Karpas-422 (cell line): ENCODE measurements at regions not wholly inside any gene's neighbourhood (a gene's known extent, or its start where the extent isn't known, plus 50 kb on each side); places are given as distances from the start of the nearest gene placed in this dataset.
"Not testable (repeated sequence)": the region's sequence is repeated elsewhere in the genome, so short reads cannot be mapped to it uniquely, and the experiment has no call there.

ENCODE experiments used
- DNase-seq: peaks from one replicate; pipeline ENCODE4 v3.0.0-alpha.2; 2015
- H2AFZ ChIP-seq: fragments of 200-600 bp; sonication (generic); 2 replicates; pipeline ENCODE4 v1.6.1; 2014; ENCODE audit warnings: antibody characterized with exemption, low read length, mixed read lengths
- H3K27ac ChIP-seq: fragments of 200-600 bp; sonication (generic); 2 replicates; pipeline ENCODE4 v1.5.1; 2014; ENCODE audit warnings: mild to moderate bottlenecking, low read length, moderate library complexity
- H3K27me3 ChIP-seq: fragments of 200-600 bp; sonication (generic); 2 replicates; pipeline ENCODE4 v1.6.1; 2014; ENCODE audit warnings: low read length, mixed read lengths
- H3K36me3 ChIP-seq: fragments of 200-600 bp; sonication (generic); 2 replicates; pipeline ENCODE4 v1.6.1; 2014; ENCODE audit warnings: low read length, mixed read lengths; ENCODE audit not compliant: insufficient read depth
- H3K4me1 ChIP-seq: fragments of 200-600 bp; sonication (generic); 2 replicates; pipeline ENCODE4 v1.6.1; 2014; ENCODE audit warnings: mild to moderate bottlenecking, low read length, mixed read lengths
- H3K4me2 ChIP-seq: fragments of 200-600 bp; sonication (generic); 2 replicates; pipeline ENCODE4 v1.6.1; 2014; ENCODE audit warnings: low read length, low read depth, mild to moderate bottlenecking; ENCODE audit not compliant: poor library complexity, severe bottlenecking
- H3K4me3 ChIP-seq: fragments of 200-600 bp; sonication (generic); 2 replicates; pipeline ENCODE4 v1.5.1; 2014; ENCODE audit warnings: mild to moderate bottlenecking, antibody characterized with exemption, low read length, mixed read lengths
- H3K79me2 ChIP-seq: fragments of 200-600 bp; sonication (generic); 2 replicates; pipeline ENCODE4 v1.6.1; 2014; ENCODE audit warnings: mild to moderate bottlenecking, low read length, mixed read lengths
- H3K9ac ChIP-seq: fragments of 200-600 bp; sonication (generic); 2 replicates; pipeline ENCODE4 v1.6.0; 2014; ENCODE audit warnings: low read length
- H3K9me2 ChIP-seq: fragments of 200-600 bp; sonication (generic), shearing (Covaris generic); replicated peaks from 2 replicates; pipeline ENCODE4 v1.6.0; 2014; ENCODE audit warnings: mild to moderate bottlenecking, low read length, moderate library complexity; ENCODE audit not compliant: insufficient read depth
- H3K9me3 ChIP-seq: fragments of 300-700, 200-600 bp; sonication (generic); 2 replicates; pipeline ENCODE4 v1.6.1; 2014; ENCODE audit warnings: low read length, mixed read lengths
- H4K20me1 ChIP-seq: fragments of 200-600 bp; sonication (generic); 2 replicates; pipeline ENCODE4 v1.6.1; 2014; ENCODE audit warnings: mild to moderate bottlenecking, antibody characterized with exemption, low read length, low read depth; ENCODE audit not compliant: insufficient read depth

- Histone ChIP-seq H3K9me2 (no peaks in the 10 kb centered on the region), H3K4me2 (no peak overlapping the region), H3K27ac (no peak overlapping the region), H2AFZ (no peak overlapping the region), H3K9ac (no peak overlapping the region), H3K4me3 (no peak overlapping the region), H3K4me1 (no peaks in the 10 kb centered on the region), H3K79me2 (no peaks in the 10 kb centered on the region), H3K27me3 (no peaks in the 10 kb centered on the region), H4K20me1 (no peaks in the 10 kb centered on the region), H3K9me3 (no peaks in the 10 kb centered on the region), H3K36me3 (no peaks in the 10 kb centered on the region)
- DNase-seq, result no peak
Observed at GRCh38 chr5:38141665-38142064, 116.7 kb upstream of the EGFLAM start.

DNA sequence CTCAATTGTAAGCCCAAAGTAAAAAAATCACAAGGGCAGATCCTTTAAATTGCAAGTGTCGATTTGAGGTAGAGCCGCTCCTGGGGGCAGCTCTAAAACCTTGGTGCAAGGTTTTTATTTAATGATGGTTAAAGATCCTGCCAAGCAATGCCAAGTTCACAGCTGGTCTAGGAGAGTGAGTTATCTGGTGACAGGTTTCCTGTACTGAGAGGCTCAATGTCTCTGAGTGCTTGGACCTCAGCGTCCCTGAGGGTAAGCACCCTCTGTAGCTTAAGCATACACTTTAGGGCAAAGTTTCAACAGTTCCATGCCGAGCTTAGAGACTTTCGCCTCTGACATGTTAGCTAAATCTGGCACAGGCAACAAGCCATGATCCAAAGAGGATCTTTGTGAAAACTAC lies 119.8 kb upstream of the EGFLAM start:
- no peak overlapping the region for H3K9ac ChIP-seq
- H3K36me3 ChIP-seq, result no peaks in the 10 kb centered on the region
- no peak overlapping the region for H3K4me2 ChIP-seq
- no peak for DNase-seq
- H3K27ac ChIP-seq, result no peak overlapping the region
- H3K4me3 ChIP-seq, result no peak overlapping the region
- no peaks in the 10 kb centered on the region for H4K20me1 ChIP-seq
- H2AFZ ChIP-seq, result no peak overlapping the region
- H3K79me2 ChIP-seq, result no peaks in the 10 kb centered on the region
- no peaks in the 10 kb centered on the region for H3K9me2 ChIP-seq
- no peaks in the 10 kb centered on the region for H3K27me3 ChIP-seq
- H3K9me3 ChIP-seq, result no peaks in the 10 kb centered on the region
- H3K4me1 ChIP-seq, result no peaks in the 10 kb centered on the region

DNA sequence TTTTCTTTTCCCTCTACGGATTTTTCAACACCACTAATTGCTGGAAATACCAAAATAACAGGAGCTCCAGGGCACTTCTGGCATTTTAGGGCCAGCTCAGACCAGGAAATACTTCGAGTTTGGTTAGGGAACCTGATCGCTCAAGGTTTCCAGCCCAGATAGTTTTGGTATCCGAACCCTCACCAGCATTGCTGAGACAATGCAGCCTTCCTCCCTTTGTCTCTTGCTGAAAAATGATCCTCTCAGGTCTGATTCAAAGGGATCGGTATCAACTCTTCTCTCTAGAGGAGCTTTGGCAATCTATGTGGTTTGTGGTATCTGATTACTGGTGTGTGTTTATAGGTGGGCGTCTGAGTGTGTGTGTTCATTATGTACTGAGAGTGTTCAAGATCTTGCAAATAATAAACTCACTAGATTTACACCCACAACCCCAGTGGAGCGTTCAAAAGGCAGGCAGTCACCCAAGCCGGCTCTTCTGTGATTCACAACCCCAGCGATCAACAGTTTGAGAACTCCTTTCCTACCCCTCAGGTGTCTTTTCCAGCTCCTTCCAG lies 122.8 kb upstream of the EGFLAM start:
- no peaks in the 10 kb centered on the region for H3K9me3 ChIP-seq
- H3K4me3 ChIP-seq, result no peak overlapping the region
- H3K4me2 ChIP-seq, result no peak overlapping the region
- H3K4me1 ChIP-seq, result no peaks in the 10 kb centered on the region
- no peaks in the 10 kb centered on the region for H3K9me2 ChIP-seq
- H2AFZ ChIP-seq, result no peak overlapping the region
- no peaks in the 10 kb centered on the region for H4K20me1 ChIP-seq
- no peak overlapping the region for H3K9ac ChIP-seq
- no peaks in the 10 kb centered on the region for H3K79me2 ChIP-seq
- DNase-seq, result no peak
- no peak overlapping the region for H3K27ac ChIP-seq
- H3K36me3 ChIP-seq, result no peaks in the 10 kb centered on the region
- no peaks in the 10 kb centered on the region for H3K27me3 ChIP-seq

GRCh38 chr5:38134810-38135209 lies 123.5 kb upstream of the EGFLAM start:
- Histone ChIP-seq H3K79me2 (no peaks in the 10 kb centered on the region), H3K4me1 (no peaks in the 10 kb centered on the region), H3K9me3 (no peaks in the 10 kb centered on the region), H4K20me1 (no peaks in the 10 kb centered on the region), H3K27me3 (no peaks in the 10 kb centered on the region), H3K9me2 (no peaks in the 10 kb centered on the region), H3K4me3 (no peak overlapping the region), H3K4me2 (no peak overlapping the region), H3K9ac (no peak overlapping the region), H2AFZ (no peak overlapping the region), H3K36me3 (no peaks in the 10 kb centered on the region), H3K27ac (no peak overlapping the region)
- DNase-seq, result no peak

DNA sequence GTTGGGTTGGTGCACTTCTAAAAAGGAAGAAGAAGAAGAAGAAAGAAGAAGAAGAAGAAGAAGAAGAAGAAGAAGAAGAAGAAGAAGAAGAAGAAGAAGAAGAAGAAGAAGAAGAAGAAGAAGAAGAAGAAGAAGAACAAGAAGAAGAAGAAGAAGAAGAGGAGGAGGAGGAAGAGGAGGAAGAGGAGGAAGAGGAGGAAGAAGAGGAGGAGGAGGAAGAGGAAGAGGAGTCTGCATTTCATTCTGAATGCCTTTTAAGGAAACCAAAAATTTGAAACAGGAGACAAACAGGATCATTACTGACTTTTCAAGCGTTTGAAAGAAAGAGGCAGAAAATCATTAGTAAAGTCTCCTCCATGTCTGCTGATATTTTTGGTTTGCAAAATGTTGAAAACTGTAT lies 124.1 kb upstream of the EGFLAM start:
- not testable (repeated sequence) for H2AFZ ChIP-seq, H4K20me1 ChIP-seq, H3K4me1 ChIP-seq, H3K27ac ChIP-seq, H3K9ac ChIP-seq, H3K4me3 ChIP-seq, H3K36me3 ChIP-seq, H3K27me3 ChIP-seq, H3K9me3 ChIP-seq, H3K9me2 ChIP-seq, H3K79me2 ChIP-seq, DNase-seq, H3K4me2 ChIP-seq

GRCh38 chr5:38131686-38132085 lies 126.7 kb upstream of the EGFLAM start:
- H2AFZ ChIP-seq, result no peak overlapping the region
- H3K27me3 ChIP-seq, result no peaks in the 10 kb centered on the region
- H3K27ac ChIP-seq, result no peak overlapping the region
- H3K9ac ChIP-seq, result no peak overlapping the region
- H4K20me1 ChIP-seq, result no peaks in the 10 kb centered on the region
- H3K9me2 ChIP-seq, result no peaks in the 10 kb centered on the region
- no peaks in the 10 kb centered on the region for H3K36me3 ChIP-seq
- no peaks in the 10 kb centered on the region for H3K79me2 ChIP-seq
- no peak overlapping the region for H3K4me3 ChIP-seq
- H3K4me2 ChIP-seq, result no peak overlapping the region
- no peaks in the 10 kb centered on the region for H3K9me3 ChIP-seq
- no peaks in the 10 kb centered on the region for H3K4me1 ChIP-seq
- no peak for DNase-seq

DNA sequence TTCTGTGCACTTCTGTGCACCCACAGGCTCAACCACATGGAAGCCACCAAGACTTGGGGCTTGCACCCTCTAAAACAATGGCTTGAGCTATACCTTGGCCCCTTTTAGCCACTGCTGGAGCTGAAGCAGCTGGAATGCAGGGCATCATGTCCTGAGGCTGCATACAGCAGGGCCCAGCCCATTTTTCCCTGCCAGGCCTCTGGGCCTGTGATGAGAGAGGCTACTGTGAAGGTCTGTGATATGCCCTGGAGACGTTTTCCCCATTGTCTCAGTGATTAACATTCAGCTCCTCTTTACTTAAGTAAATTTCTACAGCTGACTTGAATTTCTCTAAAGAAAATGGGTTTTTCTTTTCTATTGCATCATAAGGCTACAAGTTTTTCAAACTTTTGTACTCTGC lies 134.0 kb upstream of the EGFLAM start:
- no peaks in the 10 kb centered on the region for H3K79me2 ChIP-seq
- DNase-seq, result no peak
- no peak overlapping the region for H3K4me2 ChIP-seq
- no peak overlapping the region for H3K4me3 ChIP-seq
- no peaks in the 10 kb centered on the region for H3K9me2 ChIP-seq
- no peak overlapping the region for H2AFZ ChIP-seq
- no peaks in the 10 kb centered on the region for H3K9me3 ChIP-seq
- H3K27me3 ChIP-seq, result no peaks in the 10 kb centered on the region
- no peak overlapping the region for H3K9ac ChIP-seq
- H3K36me3 ChIP-seq, result no peaks in the 10 kb centered on the region
- H3K4me1 ChIP-seq, result no peaks in the 10 kb centered on the region
- no peaks in the 10 kb centered on the region for H4K20me1 ChIP-seq
- no peak overlapping the region for H3K27ac ChIP-seq

DNA sequence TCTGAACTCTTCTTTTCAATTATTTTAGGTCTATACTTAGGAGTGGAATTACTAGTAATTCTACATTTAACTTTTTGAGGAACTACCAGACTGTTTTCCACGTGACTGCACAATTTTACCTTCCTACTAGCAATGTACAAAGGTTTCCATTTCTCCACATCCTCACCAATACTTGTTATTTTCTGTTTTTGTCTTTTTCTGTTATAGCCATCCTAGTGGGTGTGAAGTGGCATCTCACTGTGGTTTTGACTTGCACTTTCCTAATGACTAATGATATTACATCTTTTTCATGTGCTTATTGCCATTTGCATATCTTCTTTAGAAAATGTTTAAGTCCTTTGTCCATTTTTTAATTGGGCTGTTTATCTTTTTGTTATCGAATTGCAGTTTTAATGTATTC lies 136.9 kb upstream of the EGFLAM start:
- Histone ChIP-seq H3K4me2 (no peak overlapping the region), H3K4me3 (no peak overlapping the region), H3K79me2 (no peaks in the 10 kb centered on the region), H2AFZ (no peak overlapping the region), H3K9me3 (no peaks in the 10 kb centered on the region), H3K36me3 (no peaks in the 10 kb centered on the region), H3K4me1 (no peaks in the 10 kb centered on the region), H3K27me3 (no peaks in the 10 kb centered on the region), H3K9ac (no peak overlapping the region), H3K27ac (no peak overlapping the region), H3K9me2 (no peaks in the 10 kb centered on the region), H4K20me1 (no peaks in the 10 kb centered on the region)
- DNase-seq, result no peak

DNA sequence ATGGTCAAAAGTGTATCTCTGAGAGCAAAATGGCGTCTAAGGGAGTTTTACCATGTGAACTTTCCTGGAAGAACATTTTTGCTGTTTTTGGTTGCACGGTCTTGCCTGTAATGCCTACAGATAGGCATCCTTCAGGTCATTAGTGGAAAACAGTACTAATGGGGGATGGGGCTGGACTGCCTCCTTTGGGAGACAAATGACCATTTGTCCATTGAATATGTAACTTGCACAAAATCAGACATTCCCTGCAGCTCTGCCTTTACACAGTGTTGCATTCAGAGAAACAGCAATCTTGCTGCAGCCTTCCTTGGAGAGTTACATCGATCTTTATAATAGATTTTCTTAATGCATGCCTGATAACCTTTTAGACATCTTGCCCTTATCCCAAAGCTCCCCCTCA lies 138.5 kb upstream of the EGFLAM start:
- Histone ChIP-seq H3K9me3 (no peaks in the 10 kb centered on the region), H4K20me1 (no peaks in the 10 kb centered on the region), H3K4me2 (no peak overlapping the region), H3K79me2 (no peaks in the 10 kb centered on the region), H3K4me1 (no peaks in the 10 kb centered on the region), H3K4me3 (no peak overlapping the region), H3K9ac (no peak overlapping the region), H3K9me2 (no peaks in the 10 kb centered on the region), H2AFZ (no peak overlapping the region), H3K27ac (no peak overlapping the region), H3K27me3 (no peaks in the 10 kb centered on the region), H3K36me3 (no peaks in the 10 kb centered on the region)
- no peak for DNase-seq
